Fibroblast of gingiva (primary cell): ENCODE measurements at regions not wholly inside any gene's neighbourhood (a gene's known extent, or its start where the extent isn't known, plus 50 kb on each side); places are given as distances from the start of the nearest gene placed in this dataset.
A peak's percentile ranks its signal among the peaks of the same experiment; 100 is the strongest.
"Not testable (repeated sequence)": the region's sequence is repeated elsewhere in the genome, so short reads cannot be mapped to it uniquely, and the experiment has no call there.

Source experiments
- DNase-seq: peaks from one replicate; pipeline ENCODE4 v3.0.0-alpha.2; 2011; ENCODE audit warnings: low read depth

DNA sequence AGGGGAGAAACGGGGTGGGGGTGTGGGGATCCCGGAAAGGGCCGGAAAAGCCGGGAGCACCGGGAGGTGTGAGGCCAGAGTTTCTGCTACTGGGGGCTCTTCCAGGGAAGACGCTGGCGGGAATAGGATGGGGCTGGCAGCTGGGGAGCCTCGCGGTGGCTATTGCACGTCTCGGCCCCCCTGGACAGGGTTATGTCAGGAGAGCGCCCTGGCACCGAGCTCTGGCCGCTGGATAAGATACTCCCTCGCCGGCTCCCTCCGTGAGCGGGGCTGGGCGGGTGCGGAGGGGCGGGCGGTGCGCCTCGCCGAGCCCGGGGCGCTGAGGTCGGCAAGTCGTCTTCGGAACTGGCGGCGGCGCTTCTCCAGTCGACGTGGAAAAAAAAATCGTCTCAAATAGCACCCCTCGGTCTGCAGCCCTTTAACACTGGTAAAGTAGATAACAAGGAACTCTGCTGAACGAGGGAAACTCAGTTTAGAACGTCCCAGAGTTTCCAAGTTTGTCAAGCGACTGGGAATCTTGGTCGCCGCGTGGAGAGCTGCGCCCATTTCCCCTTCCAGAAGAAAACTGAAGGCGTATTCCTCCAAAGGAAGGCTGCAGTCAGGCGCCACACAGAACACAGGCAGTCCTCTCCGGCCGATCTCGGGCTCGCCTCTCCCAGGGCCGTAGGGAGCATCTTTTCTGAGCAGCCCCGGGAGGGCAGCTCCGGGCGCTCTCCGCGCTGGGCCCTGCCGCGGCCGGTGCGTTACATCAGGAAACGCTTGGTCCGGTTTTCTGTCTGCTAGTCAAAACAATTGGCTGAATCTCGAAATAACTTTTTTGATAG is 115.1 kb downstream of the KCNRG start:
- peak; percentile 43 for DNase-seq

DNA sequence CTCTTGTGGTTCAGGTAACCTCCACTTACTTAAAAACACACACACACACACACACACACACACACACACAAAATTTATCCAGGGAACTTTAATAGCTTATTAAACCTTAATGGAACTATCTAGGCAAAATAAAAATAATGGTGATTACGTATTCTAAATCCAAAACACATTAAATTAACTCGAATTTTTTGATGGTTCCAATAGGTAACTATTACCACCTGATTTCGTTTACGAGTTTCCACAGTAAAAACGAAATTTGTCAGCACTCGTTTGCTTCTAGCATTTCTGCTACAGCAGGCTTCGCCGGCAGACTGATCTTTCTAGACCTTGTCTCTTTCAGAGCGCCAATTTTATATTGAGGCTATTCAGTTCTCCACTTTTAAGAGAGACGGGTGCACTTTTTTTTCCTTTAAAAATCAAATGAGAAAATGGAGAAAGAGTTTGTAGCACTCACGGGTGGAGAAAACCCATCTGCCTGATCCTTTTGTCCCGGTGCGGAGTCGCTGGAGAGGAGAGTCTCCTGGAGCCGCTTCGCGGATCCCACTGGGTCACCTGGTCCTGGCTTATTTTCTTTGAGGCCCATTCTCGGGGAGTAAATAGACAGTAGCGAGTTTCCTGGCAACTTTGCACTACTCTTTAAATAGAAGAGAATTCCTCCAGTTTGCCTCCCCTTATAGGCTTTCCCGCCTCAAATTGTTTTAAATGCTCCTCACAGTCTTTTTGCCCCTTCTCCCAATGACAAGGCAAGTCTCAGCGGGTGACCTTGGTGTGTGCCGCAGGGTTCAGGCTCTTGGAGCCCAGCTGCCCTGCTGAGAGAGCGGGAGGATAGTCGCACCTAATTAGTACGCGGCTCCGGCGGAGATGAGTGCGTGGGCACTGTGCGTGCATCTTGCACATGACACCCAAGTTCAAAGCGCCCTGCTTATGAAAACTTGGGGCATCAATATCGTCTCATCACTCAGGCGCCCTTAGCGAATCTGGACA is 117.0 kb downstream of the KCNRG start:
- DNase-seq, result no peak

DNA sequence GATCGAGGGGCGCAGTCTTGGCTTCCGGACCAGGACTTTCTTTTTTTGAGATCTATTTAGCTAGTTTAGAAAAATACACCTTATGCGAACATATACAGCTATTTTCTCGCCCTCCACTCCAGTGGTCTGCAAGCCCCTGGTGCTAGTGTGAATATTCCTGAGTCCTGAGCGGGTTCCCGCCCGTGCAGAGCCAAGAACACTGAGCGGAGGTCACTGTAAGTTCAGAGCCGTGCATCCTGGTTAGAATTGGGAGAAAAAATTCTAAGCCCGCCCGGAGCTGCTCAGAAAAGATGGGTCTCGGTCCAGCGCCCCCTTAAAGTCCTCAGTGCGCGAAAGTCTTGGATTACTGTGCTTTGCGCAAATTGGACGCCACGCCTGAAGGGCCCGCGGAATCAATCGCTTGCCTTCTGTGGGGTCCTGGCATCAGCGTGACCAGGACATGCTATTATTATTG is 117.7 kb downstream of the KCNRG start:
- DNase-seq, result no peak

DNA sequence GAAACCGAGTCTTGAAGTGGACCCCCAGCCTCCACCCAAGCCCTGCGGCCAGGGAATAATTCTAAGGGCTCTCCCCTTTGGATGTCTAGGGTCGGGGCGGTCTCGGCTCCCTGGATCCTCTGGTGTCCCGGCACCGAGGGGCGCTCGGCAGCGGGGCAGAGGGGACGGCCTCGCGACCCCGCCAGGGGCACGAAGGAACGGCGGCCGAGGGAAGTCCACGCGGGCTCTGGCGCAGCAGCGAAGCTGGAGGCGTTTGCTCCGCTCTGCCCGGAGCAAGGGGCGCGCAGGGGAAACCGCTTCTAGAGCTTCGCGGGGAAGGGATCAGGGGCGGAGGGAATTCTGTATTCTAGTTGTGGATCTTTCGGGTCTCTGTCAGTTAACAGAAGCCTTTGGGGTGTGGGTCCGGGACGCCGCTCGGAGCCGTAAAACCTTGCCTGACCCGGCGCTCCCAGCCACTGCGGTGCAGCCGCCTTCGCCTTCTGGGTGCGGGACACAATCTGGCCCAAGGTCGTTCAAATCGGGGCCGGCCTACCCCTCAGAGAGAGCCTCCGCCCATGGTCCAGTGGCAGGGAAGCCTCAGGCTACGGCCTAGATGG is 118.2 kb downstream of the KCNRG start:
- DNase-seq, result no peak

- DNase-seq, result no peak
Measured at GRCh38 chr13:50136226-50136625, 121.0 kb downstream of the KCNRG start.

GRCh38 chr13:50136678-50137077 is 121.4 kb downstream of the KCNRG start:
- no peak for DNase-seq

GRCh38 chr13:50139435-50139934 is 124.2 kb downstream of the KCNRG start:
- DNase-seq, result not testable (repeated sequence)

DNA sequence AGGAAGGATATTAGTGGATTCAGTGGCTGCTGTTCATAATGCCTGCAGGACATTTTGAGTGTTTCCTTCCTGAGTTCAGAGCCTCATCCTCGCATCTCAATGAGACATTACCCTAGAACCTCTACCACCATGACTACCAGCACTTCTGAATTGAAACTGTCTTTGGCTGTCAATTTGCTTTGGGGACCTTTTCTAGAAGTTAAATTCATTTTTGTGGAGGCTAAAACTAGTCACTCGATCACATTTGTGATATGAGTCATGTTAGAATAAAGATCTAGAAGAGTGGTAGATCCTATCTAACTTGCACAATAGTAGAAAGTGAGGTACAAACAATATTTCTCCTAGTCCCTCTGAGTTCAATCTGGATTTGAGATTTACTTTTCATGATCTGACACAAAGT is 124.9 kb downstream of the KCNRG start:
- DNase-seq, result no peak

DNA sequence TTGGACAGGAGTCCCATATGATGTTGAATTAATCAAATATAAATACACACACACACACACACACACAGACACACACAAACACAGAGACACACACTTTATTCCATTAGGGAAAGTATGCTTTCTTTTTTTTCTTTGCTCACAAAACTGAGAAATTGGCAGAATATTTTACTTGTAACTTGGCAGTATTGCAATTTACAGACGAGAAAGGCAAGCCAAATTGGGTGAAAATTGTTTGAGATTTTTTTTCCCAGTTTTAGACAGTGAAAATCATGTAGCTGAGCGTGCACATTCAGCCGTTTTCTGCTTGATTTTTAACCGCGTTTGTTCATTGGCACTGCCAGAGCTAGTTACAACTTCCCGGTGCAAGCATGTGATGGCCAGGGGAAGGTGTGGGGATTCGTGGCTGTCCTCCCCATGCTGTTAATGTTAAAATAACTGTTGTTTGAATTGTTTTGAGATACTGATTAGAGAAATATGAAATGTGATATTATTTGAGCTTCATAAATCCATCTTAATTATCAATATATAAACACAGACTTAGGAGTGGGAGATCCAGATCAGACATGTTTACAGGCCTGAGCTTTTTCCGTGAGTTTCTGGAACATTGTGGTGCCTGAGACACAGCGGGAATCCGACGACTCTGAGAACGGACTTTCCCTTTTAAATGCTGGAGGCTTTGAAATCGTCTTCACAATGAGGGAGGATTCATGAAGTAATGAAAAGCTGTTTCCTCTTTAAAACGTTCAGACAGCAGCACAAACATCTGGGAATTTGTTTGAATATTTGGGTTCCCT is 125.5 kb downstream of the KCNRG start:
- DNase-seq, result no peak

GRCh38 chr13:50141375-50141975 is 126.2 kb downstream of the KCNRG start:
- no peak for DNase-seq

DNA sequence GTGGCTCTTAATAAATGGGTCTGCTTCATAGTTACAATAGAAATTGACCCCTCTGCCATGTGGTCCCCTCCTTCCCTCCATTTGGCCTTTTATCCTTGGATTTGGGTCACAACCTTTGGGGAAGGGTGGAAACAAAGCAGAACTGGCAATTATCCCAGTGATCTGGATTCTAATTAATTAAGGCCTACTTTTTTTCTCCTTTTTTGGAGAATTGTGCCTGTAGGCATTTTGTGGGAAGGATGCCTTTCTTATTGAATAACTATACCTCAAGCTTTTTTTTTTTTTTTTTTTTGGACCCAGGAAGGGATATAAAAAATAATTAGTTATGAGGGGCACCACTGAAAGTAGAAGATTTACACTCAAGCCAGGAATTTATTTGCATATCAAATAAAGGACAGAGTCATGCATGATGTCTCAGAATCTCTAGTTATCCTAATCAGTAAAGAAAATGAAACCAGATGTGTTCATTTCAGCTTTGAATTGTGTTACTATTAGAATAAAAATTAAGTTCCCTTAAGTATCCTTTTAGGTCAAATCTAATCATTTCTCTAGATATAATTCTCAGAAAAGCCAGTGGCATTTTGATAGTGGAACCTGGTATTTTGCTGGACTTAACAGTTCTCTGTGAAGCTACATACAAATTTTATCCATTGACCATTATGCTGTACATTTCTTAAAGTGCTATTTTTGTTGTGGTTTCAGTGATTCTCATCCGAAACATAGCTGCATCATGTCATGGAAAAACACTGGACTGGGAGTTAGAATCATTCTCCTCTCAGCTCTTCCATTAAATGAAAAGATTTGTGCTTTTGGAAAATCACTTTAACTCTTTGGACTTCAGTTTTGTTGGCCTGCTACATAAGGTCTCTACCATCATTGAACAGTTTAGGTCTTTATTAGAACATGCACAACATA is 129.3 kb downstream of the KCNRG start:
- DNase-seq, result no peak

DNA sequence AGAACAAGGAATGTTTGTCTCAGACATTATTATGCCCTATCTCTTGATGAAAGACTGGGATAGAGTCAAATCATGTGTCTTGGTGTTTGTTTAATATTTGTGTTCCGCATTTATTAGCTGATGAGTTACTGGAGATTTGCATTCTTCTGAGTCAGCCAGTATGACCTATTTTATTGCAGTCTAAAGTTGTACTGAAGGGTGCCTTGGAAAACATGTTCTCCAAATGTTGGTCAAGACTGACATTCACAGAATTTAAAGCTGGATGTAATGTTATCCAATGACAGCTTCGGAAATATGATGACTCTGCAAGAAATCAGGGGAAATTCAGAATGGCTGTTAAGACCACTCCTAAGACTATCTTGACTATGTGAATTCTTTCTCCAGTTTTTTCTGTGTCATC is 134.0 kb downstream of the KCNRG start:
- no peak for DNase-seq

DNA sequence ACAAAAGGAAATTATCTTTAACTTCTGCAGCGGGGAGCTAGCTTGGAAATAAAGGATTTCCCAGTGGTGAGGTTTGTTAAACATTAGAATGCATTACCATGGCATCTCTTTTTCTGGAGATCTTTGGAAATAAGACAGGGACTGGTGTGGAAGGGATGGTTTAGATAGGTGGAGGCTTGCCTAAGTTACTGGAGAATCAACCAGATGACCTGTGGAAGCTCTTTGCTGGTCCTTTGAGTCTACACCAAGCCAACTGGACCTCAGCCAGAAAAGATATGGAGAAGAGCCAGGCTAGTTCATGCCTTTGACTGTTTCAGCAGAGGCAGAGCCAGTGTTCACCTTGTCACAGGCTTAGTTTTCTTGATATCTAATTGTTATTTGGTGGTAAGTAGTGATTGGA is 134.7 kb downstream of the KCNRG start:
- DNase-seq, result no peak

DNA sequence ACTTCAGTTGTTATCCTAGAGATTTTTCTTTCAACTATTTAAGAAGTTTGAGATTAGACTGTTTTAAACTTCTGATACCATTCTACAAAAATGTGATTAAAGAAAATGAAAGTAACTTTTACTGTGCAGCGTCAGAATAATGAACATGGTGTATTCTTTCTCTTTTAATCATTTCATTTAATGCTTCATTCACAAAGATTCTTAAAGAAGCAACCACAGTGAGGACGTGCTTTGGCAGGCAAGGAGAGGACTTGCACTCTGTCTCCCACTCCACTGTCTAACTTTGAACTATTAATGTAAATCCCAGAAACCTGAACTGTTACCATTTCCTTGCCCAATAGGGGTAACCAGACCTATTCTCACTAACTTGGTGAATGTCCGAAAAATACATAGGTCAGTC is 137.0 kb downstream of the KCNRG start:
- DNase-seq, result no peak

DNA sequence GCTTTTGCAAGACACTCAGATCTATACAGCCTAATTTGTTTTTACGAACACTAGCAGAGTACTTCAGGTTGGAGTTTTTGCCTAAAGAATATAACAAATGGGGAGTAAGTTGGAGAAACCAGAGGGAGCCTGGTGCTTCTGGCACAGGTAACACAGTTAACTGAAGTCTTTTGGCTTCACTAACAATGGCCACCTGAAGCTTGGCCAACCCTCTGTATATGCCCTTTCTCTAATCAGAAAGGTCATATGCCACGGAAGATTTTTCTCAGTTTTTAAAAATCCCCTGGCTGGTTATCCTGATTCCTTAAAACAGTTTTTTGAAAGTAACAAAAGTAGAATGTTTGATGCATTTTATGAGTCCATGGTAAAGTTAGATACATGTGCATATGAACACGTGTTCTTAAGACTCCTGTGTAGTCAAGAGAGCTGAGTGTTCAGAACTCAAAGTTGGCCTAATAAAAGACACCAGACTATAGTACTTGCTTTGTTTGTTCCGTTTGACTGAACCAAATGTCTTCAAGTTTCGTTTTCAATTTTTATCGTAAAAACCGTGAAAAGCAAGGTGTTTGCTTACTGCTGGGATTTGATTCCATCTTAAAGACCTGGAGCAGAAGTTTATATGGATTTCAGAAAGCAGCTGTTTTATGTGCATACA is 137.5 kb downstream of the KCNRG start:
- DNase-seq, result no peak

GRCh38 chr13:50153401-50153800 is 138.2 kb downstream of the KCNRG start:
- DNase-seq, result no peak

GRCh38 chr13:50153876-50154275 is 138.6 kb downstream of the KCNRG start:
- DNase-seq, result no peak

DNA sequence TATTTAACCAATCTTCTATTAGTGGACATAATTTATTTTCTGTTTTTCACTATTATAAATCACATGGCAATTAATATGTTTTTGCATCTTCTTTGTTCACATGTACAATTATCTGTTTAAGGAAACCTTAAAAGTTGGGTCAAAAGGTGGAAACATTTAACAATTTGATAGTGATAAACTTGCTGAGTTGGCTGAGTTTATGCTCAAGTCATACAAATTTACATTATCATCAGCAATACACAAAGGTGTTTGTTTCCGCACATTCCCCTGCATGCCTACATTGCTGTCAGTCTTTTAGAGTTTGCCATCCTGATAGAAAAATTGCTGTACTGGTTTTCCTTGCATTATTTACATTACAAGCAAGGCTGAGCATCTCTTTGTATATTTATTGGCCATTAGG is 139.5 kb downstream of the KCNRG start:
- no peak for DNase-seq

DNA sequence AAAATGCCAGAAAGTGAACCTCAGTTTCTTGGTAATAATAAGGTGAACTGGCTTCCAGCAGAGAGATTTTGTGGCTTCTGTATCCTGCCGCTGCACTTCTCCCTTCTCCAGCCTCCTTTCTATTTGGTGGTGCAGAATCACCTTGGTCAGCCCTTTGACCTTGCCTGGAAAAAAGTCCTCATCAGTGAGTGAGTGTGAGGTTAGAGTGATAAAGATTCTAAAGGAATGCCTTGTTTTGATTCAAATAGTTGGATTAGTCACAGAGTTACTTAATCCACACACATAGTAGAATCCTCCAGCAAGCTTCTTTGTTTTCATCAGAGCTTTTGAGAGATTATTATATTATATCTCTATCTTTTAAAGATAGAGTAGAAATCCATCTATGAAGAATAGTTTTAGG is 140.9 kb downstream of the KCNRG start:
- DNase-seq, result no peak
